ENCODE measurements at regions not wholly inside any gene's neighbourhood (a gene's known extent, or its start where the extent isn't known, plus 50 kb on each side); places are given as distances from the start of the nearest gene placed in this dataset.
A peak's percentile ranks its signal among the peaks of the same experiment; 100 is the strongest.

DNA sequence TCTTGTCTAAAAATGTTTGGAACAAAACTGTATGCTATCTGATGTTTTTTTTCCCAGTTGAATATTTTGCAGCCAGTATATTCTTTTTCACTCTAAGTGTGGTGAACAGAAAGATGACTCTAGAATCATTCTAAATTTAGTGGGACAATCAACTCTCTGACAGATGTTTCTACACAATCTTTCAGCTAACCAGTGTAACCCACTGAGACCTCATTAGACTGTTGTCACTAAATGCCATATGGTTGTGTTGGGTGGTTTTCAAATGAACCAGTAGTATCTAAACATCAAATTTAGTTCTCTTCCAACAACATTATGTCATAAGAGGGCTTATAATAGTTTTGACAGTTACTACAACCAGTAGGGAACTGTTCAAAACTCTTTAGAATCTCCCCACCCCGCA lies 129.6 kb upstream of the PRLR start:
- DNase-seq, result no peak

DNA sequence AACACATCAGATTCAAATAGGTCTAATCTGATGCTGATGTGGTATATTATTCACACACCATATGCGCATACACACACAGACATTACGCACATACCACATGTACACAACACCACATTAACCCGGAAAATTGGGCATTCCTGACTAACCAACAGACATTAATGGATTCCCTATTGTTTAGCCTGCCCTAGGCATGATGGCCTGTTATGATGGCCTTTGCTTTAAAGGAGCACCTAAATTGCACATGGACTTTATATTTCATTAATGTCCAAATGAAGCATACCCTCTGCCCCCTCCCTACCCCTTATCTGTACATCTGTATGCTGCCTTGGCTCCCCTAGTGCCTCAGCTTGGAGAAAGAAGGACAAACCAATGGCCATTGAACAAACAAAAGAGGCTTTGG lies 127.7 kb upstream of the PRLR start:
- DNase-seq, result no peak

DNA sequence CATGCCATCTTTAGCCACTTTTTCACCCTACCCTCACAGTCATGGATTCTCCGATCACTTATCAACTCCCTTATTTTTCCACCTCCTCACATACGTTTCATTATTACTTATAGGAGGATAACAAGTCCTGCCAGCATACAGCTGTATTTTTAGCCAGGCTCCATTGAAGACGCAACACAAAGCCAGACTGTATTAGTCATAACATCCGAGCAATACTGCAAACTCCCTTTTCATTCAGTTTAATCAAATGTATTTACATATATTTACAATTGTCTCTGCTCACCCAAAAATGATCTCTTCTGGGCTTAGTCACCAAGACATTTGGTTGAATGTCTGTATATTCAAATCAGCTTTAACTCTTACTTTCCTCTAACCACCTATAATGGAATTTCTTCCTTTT lies 126.4 kb upstream of the PRLR start:
- DNase-seq, result no peak

DNA sequence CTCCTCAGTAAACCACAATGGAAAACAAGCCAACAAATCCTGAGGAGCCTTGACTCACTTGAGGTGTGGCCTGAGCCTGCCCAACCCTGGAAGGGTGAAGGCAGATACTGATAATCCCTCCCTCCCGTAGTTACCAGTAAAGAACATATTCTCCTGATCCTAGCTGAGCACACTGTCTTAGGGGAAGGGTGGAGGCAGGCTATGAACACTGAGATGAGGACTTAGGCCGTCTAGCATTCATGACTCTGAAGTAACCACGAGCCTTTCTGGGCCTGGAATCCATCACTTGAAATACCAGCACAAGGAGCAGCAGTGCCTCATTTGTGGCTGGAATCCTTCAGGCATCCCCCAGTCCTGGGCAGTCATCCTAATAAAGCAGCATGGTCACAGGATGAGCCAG lies 124.5 kb upstream of the PRLR start:
- DNase-seq, result peak; percentile 18

DNA sequence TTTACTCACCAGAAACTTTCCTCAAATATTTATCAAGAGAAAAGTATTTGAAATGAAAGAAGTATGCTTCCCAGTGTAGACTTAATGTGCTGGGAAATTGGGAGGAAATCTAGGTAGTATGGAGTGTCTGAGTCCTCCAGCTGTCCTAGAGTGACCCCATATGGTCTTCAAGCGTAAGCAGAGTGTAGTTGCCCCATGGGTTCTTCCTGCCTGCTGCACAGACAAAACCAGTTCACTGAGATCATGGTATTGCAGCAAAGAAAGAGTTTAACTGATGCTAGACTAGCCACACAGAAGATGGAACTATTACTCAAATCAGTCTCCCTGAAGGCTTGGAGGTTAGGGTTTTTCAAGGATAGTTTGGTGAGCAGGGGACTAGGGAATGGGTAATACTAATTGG lies 114.9 kb upstream of the PRLR start:
- peak; percentile 11 for DNase-seq

DNA sequence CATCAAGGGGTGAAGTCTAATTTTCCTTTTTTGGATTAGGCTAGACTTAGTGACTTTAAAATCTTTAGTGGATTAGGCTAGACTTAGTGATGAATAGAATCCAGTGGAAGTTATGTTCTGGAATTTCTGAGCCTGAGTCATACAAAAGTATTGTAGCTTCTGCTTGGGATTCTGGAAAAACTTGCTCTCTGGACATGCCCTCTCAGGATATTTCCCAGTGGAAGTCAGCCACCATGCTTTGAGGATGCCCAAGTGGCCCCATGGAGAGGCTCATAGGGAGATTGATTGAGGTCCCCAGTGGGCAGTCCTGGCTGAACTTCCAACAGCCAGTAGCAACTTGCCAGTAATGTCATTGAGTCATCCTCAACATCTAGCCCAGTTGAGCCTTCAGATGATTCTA lies 112.4 kb upstream of the PRLR start:
- DNase-seq, result peak; percentile 8

DNA sequence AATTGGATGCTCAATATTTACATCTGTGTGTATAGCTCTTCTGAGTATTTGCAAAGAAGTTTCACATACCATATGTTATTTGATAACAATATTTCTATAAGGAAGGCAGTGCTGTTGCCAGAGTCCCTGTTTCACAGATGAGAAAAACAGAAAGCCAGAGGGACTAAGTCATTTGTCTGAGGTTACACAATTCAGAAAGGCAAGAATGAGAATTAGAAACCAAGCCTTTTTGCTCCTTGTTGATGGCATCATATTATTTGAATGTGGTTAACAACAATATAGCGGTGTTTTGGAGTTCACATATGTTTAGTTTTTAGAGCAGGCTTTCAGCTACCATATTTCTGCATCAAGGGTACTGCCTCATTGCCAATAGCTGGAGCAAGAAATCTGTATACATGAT lies 110.9 kb upstream of the PRLR start:
- DNase-seq, result no peak

DNA sequence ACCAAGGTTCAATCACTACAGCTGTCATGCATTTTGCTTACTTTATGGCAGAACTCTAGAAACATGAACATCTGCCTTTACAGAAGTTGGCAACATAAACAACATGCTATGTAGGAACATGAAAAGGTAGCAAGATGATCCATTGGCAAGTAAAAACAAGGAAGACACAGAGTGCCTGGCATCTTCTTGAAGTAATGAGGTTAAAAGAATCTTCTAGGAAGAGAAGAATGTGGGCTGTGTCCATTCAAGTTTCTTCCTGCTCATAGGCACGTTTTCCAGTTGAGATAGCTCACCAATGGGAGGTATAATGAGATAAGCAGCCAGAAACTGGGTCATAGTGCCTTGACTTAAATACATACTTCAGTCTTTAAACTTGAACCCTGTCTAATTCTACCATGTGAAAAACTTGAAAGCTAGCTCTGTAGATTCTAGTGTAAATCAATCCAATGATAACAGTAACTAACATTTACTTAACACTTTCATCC lies 109.4 kb upstream of the PRLR start:
- DNase-seq, result no peak

DNA sequence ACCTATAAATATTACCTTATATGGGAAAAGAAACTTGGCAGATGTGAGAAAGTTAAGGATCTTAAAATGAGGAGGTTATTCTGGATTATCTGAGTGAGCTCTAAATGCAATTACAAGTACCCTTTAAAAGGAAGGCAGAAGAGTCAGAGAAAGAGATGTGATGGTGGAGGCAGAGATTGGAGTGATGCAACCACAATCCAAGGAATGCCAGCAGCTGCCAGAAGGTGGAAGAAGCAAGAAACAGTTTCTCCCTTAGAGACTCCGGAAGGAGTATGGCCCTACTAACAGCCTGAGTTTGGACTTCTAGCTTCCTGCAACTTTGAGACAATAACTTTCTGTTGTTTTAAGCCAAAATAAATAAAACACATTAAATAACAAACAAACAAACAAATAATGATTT lies 108.7 kb upstream of the PRLR start:
- DNase-seq, result no peak

DNA sequence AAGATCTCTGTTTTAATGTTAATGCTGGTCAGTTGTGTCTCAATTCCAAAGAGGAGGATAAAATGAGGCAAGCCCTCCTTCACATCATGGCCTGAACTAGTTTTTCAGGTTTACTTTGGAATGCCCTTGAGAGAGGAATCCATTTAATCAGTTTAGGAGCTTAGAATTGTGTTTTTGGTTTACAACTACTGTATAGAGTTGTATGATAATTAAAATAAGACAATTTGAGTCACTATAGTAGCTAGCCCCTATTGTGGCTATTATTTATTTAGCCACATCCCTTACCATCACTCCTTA lies 107.8 kb upstream of the PRLR start:
- no peak for DNase-seq

DNA sequence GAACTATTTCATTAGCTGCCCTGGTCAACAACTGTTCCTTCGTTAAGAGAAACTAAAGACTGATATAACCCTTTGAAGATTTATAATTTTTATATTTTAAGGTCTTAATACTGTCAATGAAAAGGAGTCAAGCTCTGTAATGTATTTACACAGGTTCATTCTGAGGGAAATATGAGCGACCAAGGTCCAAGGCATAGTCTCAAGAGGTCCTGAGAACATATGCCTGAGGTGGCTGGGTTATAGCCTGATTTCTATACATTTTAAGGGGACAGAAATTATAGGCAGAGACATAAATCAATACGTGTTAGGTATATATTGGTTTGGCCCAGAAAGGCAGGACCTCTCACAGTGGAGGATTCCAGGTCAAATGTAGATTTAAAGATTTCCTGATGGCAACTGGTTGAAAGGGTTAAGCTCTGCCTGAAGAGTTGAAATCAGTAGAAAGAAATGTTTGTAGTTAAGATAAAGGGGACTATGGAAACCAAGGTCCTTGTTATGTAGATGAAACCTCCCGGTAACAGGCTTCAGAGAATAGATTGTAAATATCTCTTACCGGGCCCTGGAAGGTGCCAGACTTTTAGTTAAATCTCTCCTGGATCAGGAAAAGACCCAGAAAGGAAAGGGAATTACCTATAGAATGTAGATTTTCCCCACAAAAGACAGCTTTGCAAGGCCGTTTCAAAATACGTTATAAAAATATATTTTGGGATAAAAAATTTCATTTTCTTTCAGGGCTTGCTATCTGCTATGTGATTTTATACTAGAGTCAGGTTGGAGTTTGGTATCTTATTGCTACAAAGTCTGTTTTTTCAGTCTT lies 107.3 kb upstream of the PRLR start:
- DNase-seq, result no peak

DNA sequence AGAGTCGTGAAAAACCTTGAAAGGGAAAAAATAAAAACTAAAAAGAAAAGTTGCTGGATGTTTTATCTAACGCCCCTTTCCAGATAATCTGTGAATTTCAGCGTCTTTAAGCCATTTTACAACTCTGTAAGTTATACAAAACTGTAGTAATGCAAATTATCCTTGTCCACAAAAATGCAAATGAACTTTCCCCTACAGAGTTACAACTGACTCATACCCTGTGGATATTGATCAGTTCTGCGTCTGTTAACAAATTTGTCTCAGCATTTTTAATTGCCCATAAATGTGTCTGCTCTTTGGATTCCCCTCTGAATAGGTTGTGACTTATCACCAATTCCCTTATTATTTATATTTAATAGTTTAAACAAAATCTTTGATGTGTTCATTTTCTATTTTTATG lies 105.9 kb upstream of the PRLR start:
- no peak for DNase-seq

DNA sequence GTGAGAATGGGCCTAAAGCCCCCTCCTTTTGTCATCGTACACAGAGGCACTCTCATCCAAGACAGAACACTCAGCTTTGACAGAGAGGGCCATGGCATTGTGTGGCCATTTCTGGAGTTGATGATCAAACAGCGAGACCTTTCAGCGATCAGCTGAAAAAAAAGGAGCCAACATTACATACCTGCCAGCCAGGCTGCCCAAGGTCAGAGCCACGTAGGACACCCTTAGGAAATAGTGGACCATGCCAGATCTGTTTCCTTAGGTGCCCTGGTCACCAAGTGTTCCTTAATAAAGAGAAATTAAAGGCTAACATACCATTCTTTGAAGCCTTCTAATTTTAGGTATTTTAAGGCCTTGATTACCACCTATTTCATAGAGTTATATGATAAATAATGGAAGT lies 105.5 kb upstream of the PRLR start:
- no peak for DNase-seq

DNA sequence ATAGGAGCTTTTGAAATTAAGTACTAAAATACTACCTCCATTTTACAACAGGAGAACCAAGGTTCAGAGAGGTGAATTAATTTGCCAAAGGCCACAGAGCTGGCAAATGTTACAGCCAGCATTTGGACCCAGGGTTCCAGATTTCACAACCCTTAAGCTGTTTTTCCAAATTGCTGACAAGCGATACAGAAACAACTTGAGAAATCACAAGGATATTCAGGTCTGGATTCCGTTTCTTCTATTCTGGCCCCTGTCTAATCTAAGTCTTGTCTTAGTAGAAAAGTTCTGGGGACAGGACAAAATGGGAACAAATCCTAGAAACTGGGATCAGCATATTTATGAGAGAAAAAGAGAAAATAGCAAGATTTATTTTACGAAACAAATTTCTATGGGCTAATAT lies 103.1 kb upstream of the PRLR start:
- no peak for DNase-seq

DNA sequence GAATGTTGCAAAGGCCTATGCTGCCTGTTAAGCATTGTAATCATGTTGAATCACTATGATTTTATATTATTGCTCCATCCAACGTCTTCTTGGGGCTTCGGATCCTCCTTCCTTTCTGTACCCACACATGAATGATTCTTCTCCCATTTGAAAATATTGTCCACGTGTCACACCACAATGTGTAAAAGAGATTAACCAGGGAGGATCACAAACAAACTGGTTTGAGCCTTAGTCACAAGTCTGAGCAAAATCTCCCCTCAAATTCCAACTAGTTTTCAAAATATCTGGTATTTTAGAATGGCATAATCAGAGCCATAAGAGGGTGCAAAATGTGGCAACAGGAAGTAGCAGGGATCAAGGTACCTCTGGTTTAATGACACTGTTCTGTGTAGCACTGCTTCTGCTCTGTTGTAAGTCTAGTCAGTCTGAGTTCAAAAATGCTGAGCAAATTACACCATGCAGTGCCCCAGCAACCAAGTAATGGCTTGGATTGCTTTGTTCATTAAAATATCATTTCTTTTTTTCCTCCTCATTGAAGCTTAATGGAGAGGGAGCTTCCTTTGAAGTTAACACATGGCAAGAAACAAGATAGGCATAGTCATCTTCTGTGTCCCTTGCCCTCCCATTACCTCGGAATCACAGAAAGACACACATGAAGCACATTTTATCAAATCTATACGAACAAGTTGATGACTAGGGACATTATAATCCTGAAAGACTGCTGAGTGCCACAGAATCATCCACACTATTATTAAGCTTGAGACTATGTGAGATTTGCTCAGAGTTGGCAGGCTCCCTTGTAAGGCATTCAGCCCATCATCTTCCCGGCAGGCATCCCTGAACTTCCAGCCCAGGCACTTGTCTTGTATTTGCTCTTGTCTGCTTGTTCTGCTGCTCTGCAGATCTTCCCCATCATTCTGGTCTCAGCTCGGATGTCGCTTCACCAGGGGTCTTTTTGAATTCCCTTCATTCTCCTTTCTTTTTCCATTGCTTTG lies 102.0 kb upstream of the PRLR start:
- DNase-seq, result no peak

DNA sequence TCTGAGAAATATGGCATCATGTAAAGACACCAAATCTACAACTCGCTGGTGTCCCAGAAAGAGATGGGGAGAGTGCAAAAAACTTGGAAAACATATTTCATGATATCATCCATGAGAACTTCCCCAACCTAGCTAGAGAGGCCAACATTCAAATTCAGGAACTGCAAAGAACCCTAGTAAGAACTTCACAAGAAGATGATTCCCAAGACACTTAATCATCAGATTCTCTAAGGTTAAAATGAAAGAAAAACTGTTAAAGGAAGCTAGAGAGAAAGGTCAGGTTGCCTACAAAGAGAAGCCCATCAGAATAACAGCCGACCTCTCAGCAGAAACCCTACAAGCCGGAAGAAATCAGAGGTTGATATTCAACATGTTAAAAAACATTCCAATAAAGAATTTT lies 95.5 kb upstream of the PRLR start:
- no peak for DNase-seq

DNA sequence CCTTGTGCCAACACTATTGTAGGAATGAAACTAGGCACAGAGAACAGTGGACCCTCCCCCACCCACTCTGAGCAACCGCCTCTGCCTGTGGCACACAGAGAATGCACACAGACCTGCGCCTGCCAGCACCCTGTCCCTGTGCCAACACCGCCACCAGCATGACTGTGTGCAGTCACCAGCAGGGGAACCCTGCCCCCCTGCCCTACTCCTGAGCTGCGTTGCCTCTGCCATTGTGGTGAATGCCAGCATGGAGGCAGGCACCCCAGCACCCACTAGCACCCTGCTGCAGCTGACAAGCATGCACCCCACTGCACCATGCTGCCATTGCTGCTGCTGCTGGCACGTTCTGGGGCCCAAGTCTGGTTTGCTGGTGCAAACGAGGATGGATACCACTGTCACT lies 94.4 kb upstream of the PRLR start:
- no peak for DNase-seq

DNA sequence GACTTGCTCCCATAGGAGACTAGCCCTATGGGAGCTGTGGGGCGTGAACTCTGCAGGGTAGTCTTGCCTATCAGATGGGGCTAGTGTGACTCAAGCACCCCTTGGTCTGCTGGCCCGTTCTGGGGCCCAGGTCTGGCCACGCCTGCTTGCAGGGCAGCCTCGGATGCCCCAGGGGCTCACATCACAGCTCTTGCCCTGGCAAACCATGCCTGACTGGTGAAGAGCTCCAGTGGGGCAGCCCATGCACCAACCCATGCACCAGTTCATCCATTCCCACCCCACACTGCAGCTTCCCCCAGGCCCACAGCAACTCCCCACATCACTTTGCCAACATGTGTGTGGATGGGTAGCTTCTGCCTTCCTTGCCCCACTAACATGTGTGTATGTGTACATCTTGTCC lies 93.9 kb upstream of the PRLR start:
- no peak for DNase-seq

DNA sequence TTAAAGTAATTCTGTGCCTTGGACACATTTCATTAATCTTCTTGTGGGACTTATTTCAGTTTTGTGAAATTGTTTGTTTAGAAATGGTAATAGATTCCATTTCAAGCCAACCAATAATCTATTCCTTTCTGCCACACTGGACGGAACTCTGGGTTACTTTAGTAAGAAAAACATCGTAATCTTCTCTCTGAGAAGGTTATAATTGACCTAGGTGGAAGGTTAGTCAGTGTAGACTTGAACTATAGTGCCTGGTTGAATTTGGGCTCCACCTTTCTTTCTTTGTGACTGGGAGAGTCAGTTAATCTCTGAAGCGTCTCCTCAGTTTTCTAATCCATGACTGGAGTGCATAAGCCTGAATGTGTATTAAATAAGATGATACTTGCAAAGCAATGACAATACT lies 89.7 kb upstream of the PRLR start:
- no peak for DNase-seq

DNA sequence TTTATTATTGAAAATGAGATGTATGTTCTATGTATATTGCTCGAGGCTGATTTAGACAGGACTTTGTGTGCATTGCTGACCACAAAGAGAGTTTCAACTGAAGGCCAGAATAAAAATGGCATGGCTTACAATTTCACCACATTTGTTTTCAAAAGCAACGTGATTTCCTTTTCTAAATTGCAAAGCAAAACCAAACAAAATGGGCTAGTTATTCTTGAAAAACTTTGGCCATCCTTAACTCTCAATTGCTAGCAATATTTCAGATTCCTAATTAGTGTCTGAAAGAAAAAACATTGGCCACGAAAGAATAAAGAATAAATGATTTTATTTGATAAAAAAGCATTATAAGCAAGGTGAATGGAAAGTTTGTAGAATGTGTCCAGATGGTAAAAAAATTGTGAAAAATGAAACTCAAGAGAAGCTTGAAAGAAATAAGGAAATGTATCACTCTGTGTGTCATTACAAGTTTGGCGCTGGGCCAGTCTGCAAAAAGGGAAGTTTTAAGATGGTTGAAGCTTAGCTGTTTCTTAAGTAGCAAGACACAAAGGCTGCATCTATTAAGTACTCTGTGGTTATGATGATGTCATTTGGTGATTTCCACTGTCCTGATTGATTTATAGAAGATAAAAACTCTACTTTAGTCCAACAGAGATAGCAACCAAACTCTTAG lies 89.2 kb upstream of the PRLR start:
- DNase-seq, result peak; percentile 70

DNA sequence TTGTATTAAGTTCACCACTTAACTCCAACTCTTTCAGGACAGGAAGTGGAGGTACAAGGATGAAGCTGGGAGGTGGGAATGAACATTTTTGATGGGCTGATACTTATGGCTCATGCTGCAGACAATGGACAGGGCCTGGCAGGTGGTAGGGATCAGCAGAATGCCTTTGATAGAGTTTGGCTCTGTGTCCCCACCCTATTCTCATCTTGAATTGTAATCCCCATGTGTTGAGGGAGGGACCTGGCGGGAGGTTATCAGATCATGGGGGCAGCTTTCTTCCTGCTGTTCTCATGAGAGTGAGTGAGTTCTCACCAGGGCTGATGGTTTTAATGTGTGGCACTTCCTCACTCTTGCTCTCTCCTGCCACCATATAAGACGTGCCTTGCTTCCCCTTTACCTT lies 87.3 kb upstream of the PRLR start:
- no peak for DNase-seq

DNA sequence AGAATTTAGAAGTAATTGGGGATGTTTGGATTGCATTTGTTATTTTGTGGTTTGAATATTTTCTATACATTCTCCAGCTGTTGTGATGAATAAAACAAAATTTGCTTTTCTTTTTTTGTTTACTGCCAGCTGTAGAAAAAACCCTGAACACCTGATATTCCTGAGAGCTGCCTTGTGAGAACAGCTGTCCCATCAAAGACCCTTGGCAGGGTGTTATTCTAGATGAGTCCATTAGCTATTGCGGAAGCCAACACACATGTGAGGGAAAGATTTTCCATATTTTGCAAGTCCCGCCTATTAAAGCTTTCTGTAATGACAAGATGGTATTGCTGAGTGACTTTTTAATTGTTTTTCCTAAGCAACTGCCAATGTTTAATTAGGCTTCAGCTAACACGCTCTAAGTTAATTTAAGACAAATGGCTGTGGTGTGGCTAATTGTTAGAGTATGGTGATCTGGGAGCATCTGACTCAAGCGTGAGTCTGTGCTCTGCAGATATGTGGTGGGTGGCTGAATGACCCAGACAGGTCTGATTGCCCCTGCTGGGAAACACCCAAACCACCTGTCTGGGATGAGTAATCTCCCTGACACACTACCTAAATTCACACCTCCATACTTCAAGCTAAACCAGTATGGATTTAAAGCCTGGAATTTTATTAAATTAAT lies 86.5 kb upstream of the PRLR start:
- DNase-seq, result no peak

DNA sequence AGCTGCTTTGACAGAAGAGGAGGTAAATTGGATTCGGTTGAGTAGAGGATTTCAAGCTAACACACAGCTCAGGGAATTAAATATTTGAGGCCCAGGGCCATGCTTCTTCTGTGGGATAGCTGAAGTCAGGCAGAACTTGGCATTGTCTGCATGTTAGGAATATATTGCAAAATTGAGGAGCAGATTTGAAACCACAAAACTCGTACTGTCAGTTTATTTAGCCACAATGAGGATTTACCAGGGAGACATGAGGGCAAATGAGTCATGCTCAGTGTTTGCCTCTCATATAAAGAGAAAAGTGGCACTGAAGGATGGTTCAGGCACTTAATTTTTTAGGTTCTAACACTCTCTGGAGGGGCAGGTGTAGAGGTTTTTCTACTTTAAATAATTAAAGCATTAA lies 83.0 kb upstream of the PRLR start:
- DNase-seq, result peak; percentile 78

Data from fibroblast of skin of scalp (primary cell).